Lower leg skin (tissue), 4 donors: ENCODE measurements at regions not wholly inside any gene's neighbourhood (a gene's known extent, or its start where the extent isn't known, plus 50 kb on each side); places are given as distances from the start of the nearest gene placed in this dataset.

Experiments used
- DNase-seq, 2 donors: peaks; one replicate each; pipeline ENCODE4 v3.0.0-alpha.2; 2019; ENCODE audit warnings: low spot score in 2 of 2
- H3K4me3 ChIP-seq: fragments of 200-600 bp; sonication (generic); 2 replicates; pipeline ENCODE4 v1.5.1; 2017; ENCODE audit warnings: mild to moderate bottlenecking, low read depth; ENCODE audit not compliant: poor library complexity, severe bottlenecking
- CTCF ChIP-seq, 3 donors: fragments of 450-650 bp; IDR thresholded peaks; one replicate each; pipeline ENCODE4 v1.5.1; 2016; ENCODE audit warnings: antibody characterized with exemption in 3 of 3, mild to moderate bottlenecking in 3 of 3, moderate library complexity in 2 of 3
- POLR2A ChIP-seq, 2 donors: fragments of 450-650 bp; IDR thresholded peaks; one replicate each; pipeline ENCODE4 v1.6.1; 2016 to 2017; ENCODE audit warnings: antibody characterized with exemption in 2 of 2, mild to moderate bottlenecking in 1 of 2, moderate library complexity in 1 of 2
- WGBS, 2 donors: methylation state at CpG; one replicate each; pipeline ENCODE4 v1.1.5; 2018; 5-methylcytosine and 5-hydroxymethylcytosine counted together
- intact Hi-C: fragments of 100-400 bp; cut with DNase I; formaldehyde crosslinking; loops from one replicate; pipeline ENCODE4 v1.15.0; 2023; ENCODE audit warnings: low total_unique reads

GRCh38 chr2:60033325-60033724, 520.1 kb downstream of the BCL11A start:
- DNase-seq, result no peak
- 73% methylated on average over 4 of the region's 4 CpGs for WGBS, 2 donors
- TF ChIP-seq CTCF (IDR thresholded peaks at IDR 0.05), result no peak
- no peak for TF ChIP-seq POLR2A (IDR thresholded peaks at IDR 0.05)
- intact Hi-C loops, result no loop called here
- H3K4me3 ChIP-seq, result no peak overlapping the region

GRCh38 chr2:60029566-60029883, 523.9 kb downstream of the BCL11A start:
- DNase-seq, result no peak
- TF ChIP-seq CTCF (IDR thresholded peaks at IDR 0.05), result no peak
- TF ChIP-seq POLR2A (IDR thresholded peaks at IDR 0.05), result no peak
- H3K4me3 ChIP-seq, result no peak overlapping the region
- intact Hi-C loops, result no loop called here
- WGBS, 2 donors, result 88 to 90% methylated on average over 1 of the region's 1 CpG

- intact Hi-C loops, result no loop called here
- WGBS, 2 donors, result 44 to 61% methylated on average over 3 of the region's 3 CpGs
- DNase-seq, result no peak
- no peak overlapping the region for H3K4me3 ChIP-seq
- TF ChIP-seq CTCF (IDR thresholded peaks at IDR 0.05), result no peak
- TF ChIP-seq POLR2A (IDR thresholded peaks at IDR 0.05), result no peak
Measured at GRCh38 chr2:60028849-60029565, 524.4 kb downstream of the BCL11A start.

GRCh38 chr2:60025496-60025895, 528.0 kb downstream of the BCL11A start:
- no peak for DNase-seq
- WGBS, 2 donors, result 94 to 96% methylated on average over 2 of the region's 2 CpGs
- no peak overlapping the region for H3K4me3 ChIP-seq
- intact Hi-C loops, result no loop called here
- TF ChIP-seq CTCF (IDR thresholded peaks at IDR 0.05) (no peak), POLR2A (IDR thresholded peaks at IDR 0.05) (no peak)

GRCh38 chr2:60023256-60023985, 530.0 kb downstream of the BCL11A start:
- no peak for DNase-seq
- intact Hi-C loops, result no loop called here
- 87% methylated on average over 5 of the region's 5 CpGs for WGBS, 2 donors
- no peak for TF ChIP-seq POLR2A (IDR thresholded peaks at IDR 0.05)
- TF ChIP-seq CTCF (IDR thresholded peaks at IDR 0.05), result no peak
- H3K4me3 ChIP-seq, result no peak overlapping the region
